Psoas muscle (tissue), 7 donors: ENCODE measurements at regions not wholly inside any gene's neighbourhood (a gene's known extent, or its start where the extent isn't known, plus 50 kb on each side); places are given as distances from the start of the nearest gene placed in this dataset.

Experiments used
- ATAC-seq, 4 donors: fragments of 200-7000 bp; cut with Tn5 transposase; one replicate each; pipeline ENCODE4 v1.9.1; 2020; ENCODE audit warnings: moderate library complexity in 3 of 4, mild to moderate bottlenecking in 2 of 4
- DNase-seq, 2 donors: peaks; one replicate each; pipeline ENCODE4 v3.0.0-alpha.2; 2020
- H3K27ac ChIP-seq: fragments of 200-600 bp; one replicate; pipeline ENCODE4 v1.8.0; 2022
- H3K27me3 ChIP-seq, 3 donors: fragments of 200-600 bp in 1 of 3; one replicate each; pipeline versions ENCODE4 v1.6.1 to v1.8.0; 2013 to 2022; ENCODE audit warnings: low read length in 2 of 3, mild to moderate bottlenecking in 2 of 3, moderate library complexity in 1 of 3; ENCODE audit not compliant: insufficient read depth in 3 of 3
- H3K36me3 ChIP-seq, 2 donors: fragments of 200-600 bp in 1 of 2; one replicate each; pipeline versions ENCODE4 v1.6.1 to v1.8.0; 2013 to 2022; ENCODE audit warnings: low read depth in 1 of 2, mild to moderate bottlenecking in 1 of 2, moderate library complexity in 1 of 2; ENCODE audit not compliant: insufficient read depth in 1 of 2
- H3K4me1 ChIP-seq: fragments of 200-600 bp; one replicate; pipeline ENCODE4 v1.8.0; 2022
- H3K4me3 ChIP-seq: fragments of 200-600 bp; one replicate; pipeline ENCODE4 v1.8.0; 2022; ENCODE audit warnings: mild to moderate bottlenecking
- H3K9me3 ChIP-seq: fragments of 200-600 bp; one replicate; pipeline ENCODE4 v1.8.0; 2022
- CTCF ChIP-seq: fragments of 200-600 bp; IDR thresholded peaks from one replicate; pipeline ENCODE4 v1.8.0; 2022; ENCODE audit warnings: antibody characterized with exemption
- WGBS, 3 donors: extraction: QIAGEN DNeasy Blood & Tissue Kit; methylation state at CpG; one replicate each; pipeline versions ENCODE4 v1.1.6 to v1.1.7; 2013; 5-methylcytosine and 5-hydroxymethylcytosine counted together
- intact Hi-C, 2 donors: fragments of 100-400 bp; cut with DNase I; formaldehyde crosslinking; loops; one replicate each; pipeline versions ENCODE4 v1.11.0 to v1.14.2; 2022
- donor health status: healthy with polysubstance abuse.
- donor health status: DM: no; HTN: no; CAD: no; lungs with moderate emphysema.
- donor health status: Bipolar disorder and iron deficiency.
- donor health status: healthy.
- donor health status: DM: yes; HTN: yes; CAD: no.
- donor health status: DM: no; HTN: no; CAD: no.
- donor health status: DM: yes; HTN: yes; CAD: no.

GRCh38 chr7:140283472-140283871 lies 106.7 kb upstream of the KDM7A start:
- intact Hi-C loops = loop anchor here in 1 of 2 donors (2.0 kb wide), 1 partner anchor 49 kb away; no protein-coding TSS in a partner anchor
- ATAC-seq (no peak), DNase-seq (no peak)
- no peak overlapping the region for H3K27ac ChIP-seq
- H3K9me3 ChIP-seq = no peaks in the 10 kb centered on the region
- H3K36me3 ChIP-seq = no peaks in the 10 kb centered on the region
- no peaks in the 10 kb centered on the region for H3K4me1 ChIP-seq
- no peak overlapping the region for H3K4me3 ChIP-seq
- peaks cover 0 to 6% (median 0%) of the 10 kb centered on the region in 3 donors for H3K27me3 ChIP-seq
- 86 to 93% (median 90%) methylated on average over 3 of the region's 3 CpGs for WGBS, 3 donors
- no peak for TF ChIP-seq CTCF

GRCh38 chr7:140281960-140282359 lies 105.2 kb upstream of the KDM7A start:
- no peaks in the 10 kb centered on the region for H3K9me3 ChIP-seq
- ATAC-seq (no peak), DNase-seq (no peak)
- H3K36me3 ChIP-seq = no peaks in the 10 kb centered on the region
- no peak overlapping the region for H3K4me3 ChIP-seq
- 72 to 83% (median 80%) methylated on average over 5 of the region's 5 CpGs for WGBS, 3 donors
- TF ChIP-seq CTCF = no peak
- H3K27ac ChIP-seq = no peak overlapping the region
- H3K4me1 ChIP-seq = no peaks in the 10 kb centered on the region
- H3K27me3 ChIP-seq = peaks cover 0 to 6% (median 0%) of the 10 kb centered on the region in 3 donors
- intact Hi-C loops = loop anchor here in 1 of 2 donors (2.0 kb wide), 1 partner anchor 47 kb away; no protein-coding TSS in a partner anchor

GRCh38 chr7:140281255-140281654 lies 104.5 kb upstream of the KDM7A start:
- H3K27ac ChIP-seq = no peak overlapping the region
- no peaks in the 10 kb centered on the region for H3K36me3 ChIP-seq
- no peak for DNase-seq
- no peak for ATAC-seq
- intact Hi-C loops = no loop called here
- no peak for TF ChIP-seq CTCF
- no peak overlapping the region for H3K4me3 ChIP-seq
- H3K4me1 ChIP-seq = no peaks in the 10 kb centered on the region
- peaks cover 0 to 6% (median 0%) of the 10 kb centered on the region in 3 donors for H3K27me3 ChIP-seq
- WGBS, 3 donors = 71 to 82% (median 78%) methylated on average over 3 of the region's 3 CpGs
- H3K9me3 ChIP-seq = no peaks in the 10 kb centered on the region

GRCh38 chr7:140276001-140276400 lies 99.2 kb upstream of the KDM7A start:
- H3K9me3 ChIP-seq = no peaks in the 10 kb centered on the region
- no peak overlapping the region for H3K4me3 ChIP-seq
- no peaks in the 10 kb centered on the region for H3K36me3 ChIP-seq
- intact Hi-C loops = no loop called here
- no peak for ATAC-seq
- WGBS, 3 donors = 27 to 37% (median 34%) methylated on average over 5 of the region's 5 CpGs
- H3K27me3 ChIP-seq = peaks cover 0 to 6% (median 0%) of the 10 kb centered on the region in 3 donors
- TF ChIP-seq CTCF = no peak
- no peak for DNase-seq
- H3K27ac ChIP-seq = peak overlapping the region; percentile 32
- no peaks in the 10 kb centered on the region for H3K4me1 ChIP-seq
